ENCODE measurements at regions not wholly inside any gene's neighbourhood (a gene's known extent, or its start where the extent isn't known, plus 50 kb on each side); places are given as distances from the start of the nearest gene placed in this dataset.
A peak's percentile ranks its signal among the peaks of the same experiment; 100 is the strongest.

GRCh38 chr9:75692309-75692708 lies 198.2 kb upstream of the PCSK5 start:
- no peak for DNase-seq

- DNase-seq = no peak
Observed at GRCh38 chr9:75695921-75696320, 194.6 kb upstream of the PCSK5 start.

- DNase-seq = no peak
Observed at GRCh38 chr9:75699017-75699416, 191.5 kb upstream of the PCSK5 start.

GRCh38 chr9:75699625-75700251 lies 190.7 kb upstream of the PCSK5 start:
- DNase-seq = no peak

- DNase-seq = no peak
Observed at GRCh38 chr9:75700252-75700640, 190.2 kb upstream of the PCSK5 start.

GRCh38 chr9:75707191-75707590 lies 183.3 kb upstream of the PCSK5 start:
- no peak for DNase-seq

- DNase-seq = no peak
Observed at GRCh38 chr9:75709698-75710097, 180.8 kb upstream of the PCSK5 start.

- DNase-seq = peak; percentile 43
Observed at GRCh38 chr9:75712700-75713099, 177.8 kb upstream of the PCSK5 start.

GRCh38 chr9:75713335-75713734 lies 177.1 kb upstream of the PCSK5 start:
- DNase-seq = no peak

- no peak for DNase-seq
Observed at GRCh38 chr9:75715360-75715759, 175.1 kb upstream of the PCSK5 start.

GRCh38 chr9:75718677-75719076 lies 171.8 kb upstream of the PCSK5 start:
- DNase-seq = no peak

GRCh38 chr9:75728391-75728790 lies 162.1 kb upstream of the PCSK5 start:
- DNase-seq = no peak

- DNase-seq = no peak
Observed at GRCh38 chr9:75734802-75735201, 155.7 kb upstream of the PCSK5 start.

GRCh38 chr9:75739884-75740611 lies 150.4 kb upstream of the PCSK5 start:
- no peak for DNase-seq

- DNase-seq = no peak
Observed at GRCh38 chr9:75743855-75744254, 146.6 kb upstream of the PCSK5 start.

GRCh38 chr9:75754080-75754479 lies 136.4 kb upstream of the PCSK5 start:
- no peak for DNase-seq

- DNase-seq = no peak
Observed at GRCh38 chr9:75775166-75775565, 115.3 kb upstream of the PCSK5 start.

- no peak for DNase-seq
Observed at GRCh38 chr9:75775966-75776691, 114.3 kb upstream of the PCSK5 start.

- no peak for DNase-seq
Observed at GRCh38 chr9:75780185-75780584, 110.3 kb upstream of the PCSK5 start.

GRCh38 chr9:75788006-75788634 lies 102.4 kb upstream of the PCSK5 start:
- DNase-seq = no peak

GRCh38 chr9:75797085-75797580 lies 93.3 kb upstream of the PCSK5 start:
- no peak for DNase-seq

GRCh38 chr9:75798505-75798904 lies 92.0 kb upstream of the PCSK5 start:
- DNase-seq = no peak

GRCh38 chr9:75803130-75803529 lies 87.3 kb upstream of the PCSK5 start:
- DNase-seq = no peak

Data from right forelimb (tissue), 1 donor.